HG03175 (cell line): ENCODE measurements at regions not wholly inside any gene's neighbourhood (a gene's known extent, or its start where the extent isn't known, plus 50 kb on each side); places are given as distances from the start of the nearest gene placed in this dataset.

ENCODE experiments used
- ATAC-seq: cut with Tn5 transposase; IDR thresholded peaks from one replicate; pipeline ENCODE4 v1.9.1; 2021; ENCODE audit warnings: mild to moderate bottlenecking, moderate library complexity; ENCODE audit not compliant: unreplicated experiment

DNA sequence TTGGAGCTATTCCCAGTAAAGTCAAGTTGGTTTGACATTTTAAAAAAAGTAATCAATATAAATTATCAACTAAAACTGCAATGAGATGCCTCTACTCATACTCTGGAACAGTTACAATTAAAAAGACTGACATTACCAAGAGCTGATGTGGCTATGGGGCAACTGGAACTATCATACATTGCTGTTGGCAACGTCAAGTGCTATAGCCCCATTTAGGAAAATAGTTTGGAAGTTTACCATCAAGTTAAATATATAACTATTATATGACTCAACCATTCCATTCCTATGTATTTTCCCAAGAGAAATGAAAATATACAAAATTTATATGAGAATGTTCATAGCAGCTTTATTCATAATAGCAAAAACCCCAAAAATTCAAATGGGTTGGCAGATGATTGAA lies 111.4 kb upstream of the HDGFL1 start:
- no peak for ATAC-seq

DNA sequence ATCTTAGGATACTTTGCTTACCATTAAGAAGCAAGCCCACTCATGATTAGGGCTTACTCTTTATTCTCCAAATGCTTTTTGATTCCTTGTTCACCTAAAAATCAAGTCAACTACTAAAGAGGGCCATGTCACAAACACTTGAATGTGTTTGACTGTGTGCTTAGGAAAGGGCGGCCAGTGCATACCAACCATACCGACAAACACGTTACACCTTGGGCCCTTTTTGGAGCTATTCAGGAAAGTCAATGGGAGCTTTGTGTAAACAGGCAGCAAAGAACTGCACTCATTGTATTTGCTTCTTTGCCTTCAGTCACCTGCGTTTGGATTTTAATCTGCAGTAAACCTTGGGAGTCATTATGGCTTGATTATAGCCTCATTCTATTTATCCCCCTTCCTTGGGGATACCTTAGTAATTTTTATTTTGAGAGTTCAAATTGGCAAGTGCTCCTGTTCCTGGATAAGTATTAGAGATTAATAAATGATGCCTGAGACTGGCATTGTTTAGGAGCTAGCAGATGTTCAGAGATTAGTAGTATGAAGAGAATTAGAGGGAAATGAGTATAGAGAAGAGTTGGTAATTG lies 102.6 kb upstream of the HDGFL1 start:
- ATAC-seq, result no peak

DNA sequence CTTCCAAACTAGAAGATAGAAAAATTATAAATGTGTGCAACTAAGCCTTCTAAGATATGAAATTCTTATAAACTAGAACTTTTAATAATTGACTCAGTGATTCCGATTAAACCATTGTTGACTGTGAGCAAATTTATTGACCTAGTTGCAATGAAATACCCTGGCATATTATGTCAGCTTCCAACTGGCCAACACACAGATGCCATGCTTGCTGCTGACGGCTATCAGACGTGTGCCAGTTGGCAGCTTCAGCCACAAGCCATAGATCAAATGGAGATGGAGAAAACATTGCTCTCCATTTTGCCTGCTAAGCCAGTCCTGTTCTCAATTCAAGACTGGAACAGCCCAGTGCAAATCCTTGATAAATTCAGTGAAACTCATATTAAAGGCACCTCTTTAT lies 101.7 kb upstream of the HDGFL1 start:
- no peak for ATAC-seq

DNA sequence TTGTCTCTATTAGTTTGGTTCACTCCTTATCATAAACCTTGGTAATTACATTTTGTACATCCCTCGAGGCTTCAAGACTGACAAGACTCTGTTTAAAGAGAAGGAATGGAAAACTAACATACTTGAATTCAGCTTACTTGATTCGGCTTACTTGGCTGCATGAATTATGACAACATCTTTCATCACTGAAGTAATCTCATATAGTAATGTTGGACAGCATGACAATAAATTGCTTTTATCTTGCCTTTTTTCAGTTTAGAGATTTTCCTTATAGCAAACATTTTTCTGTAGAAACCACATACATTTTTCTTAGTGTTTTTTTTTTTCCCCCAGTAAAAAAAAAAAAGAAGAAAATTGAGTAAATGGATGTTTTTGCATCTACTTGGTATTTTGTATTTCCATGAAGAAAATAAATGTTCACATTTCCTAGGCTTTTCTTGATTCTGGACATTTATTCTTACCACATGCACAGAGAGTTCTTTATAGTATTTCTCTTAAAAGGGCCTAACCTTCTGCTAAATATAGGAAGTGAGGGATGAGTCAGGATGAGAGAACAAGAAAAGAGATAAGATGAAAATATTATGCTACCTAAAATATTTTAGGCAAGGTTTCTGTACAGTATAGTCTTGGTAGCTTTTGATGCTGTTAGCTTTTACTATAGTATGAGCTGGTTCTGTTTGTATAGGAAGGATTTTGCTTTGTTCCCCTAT lies 101.0 kb upstream of the HDGFL1 start:
- no peak for ATAC-seq

DNA sequence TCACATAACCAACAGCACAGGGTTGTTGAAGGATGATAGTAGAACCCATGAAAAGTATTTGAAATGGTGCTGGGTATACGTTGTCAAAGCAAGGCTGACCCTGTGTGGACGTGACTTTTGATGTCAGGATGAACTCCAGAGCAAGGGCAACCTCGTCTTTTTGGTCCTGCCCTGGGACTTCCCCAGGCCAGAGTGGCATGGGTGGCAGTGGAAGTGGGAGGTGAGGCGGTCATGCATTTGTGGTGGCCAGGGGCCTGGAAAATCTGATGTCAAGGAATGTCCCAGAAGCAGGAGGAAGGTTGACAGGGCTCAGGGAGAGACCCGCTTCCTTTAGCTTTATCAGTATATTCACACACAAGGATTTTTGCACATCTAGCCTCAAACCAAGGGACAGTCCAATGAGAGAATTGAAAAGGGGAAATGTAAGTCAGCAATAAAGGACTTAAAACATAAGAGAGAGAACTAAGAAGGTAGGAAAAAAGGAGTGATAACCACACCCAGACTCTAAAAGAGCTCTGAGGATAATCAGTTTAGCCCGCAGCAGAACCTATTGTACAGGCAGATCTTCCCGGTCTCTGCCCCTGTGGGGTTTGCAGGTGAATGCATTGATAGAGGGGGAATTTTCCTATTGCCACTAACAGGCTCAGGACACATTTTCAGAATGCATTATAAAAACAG lies 98.8 kb upstream of the HDGFL1 start:
- ATAC-seq, result no peak

DNA sequence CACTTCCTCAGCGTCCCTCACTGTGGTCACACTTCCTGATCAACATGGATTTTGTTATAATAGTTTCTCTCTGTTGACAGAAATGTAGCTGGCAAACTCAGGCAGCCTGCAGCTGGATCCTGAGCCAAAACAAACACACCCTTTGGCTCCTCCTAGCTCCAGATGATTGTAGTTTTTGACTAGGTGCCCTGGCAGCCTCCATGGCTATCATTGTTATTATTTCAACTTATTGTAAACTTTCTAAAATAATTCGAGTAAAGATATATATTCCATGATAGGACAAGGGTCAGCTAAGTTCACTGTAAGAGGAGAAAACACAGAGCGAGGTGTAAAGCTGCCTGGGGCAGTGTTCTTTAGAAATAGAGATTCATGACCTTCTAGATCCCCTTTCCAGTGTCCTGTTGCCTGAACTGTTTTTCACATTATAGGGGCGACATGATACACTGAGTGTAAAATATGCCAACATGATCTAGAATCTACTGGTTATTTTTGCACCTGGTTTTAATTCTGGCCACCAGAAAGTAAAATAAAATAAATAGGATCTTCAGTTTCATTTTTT lies 98.2 kb upstream of the HDGFL1 start:
- ATAC-seq, result no peak

DNA sequence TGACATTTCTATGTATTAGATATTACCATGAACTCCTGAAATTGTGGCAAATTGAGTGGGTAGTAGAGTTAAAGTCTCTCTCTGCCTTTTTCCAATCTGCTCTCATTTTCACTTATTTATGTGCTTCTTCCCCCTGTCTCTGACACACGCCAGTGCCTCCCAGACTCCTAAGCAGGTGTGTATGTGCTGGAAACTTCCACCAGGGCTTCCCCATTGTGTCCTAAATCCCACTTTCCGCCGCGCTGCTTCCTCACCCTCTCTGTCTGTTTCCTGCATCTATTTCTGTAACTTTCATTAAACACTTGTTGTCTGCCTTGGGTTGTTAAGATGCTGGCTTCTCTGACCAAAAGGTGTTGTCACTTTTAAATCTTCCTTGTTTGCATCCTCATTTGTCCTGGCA lies 97.6 kb upstream of the HDGFL1 start:
- no peak for ATAC-seq

DNA sequence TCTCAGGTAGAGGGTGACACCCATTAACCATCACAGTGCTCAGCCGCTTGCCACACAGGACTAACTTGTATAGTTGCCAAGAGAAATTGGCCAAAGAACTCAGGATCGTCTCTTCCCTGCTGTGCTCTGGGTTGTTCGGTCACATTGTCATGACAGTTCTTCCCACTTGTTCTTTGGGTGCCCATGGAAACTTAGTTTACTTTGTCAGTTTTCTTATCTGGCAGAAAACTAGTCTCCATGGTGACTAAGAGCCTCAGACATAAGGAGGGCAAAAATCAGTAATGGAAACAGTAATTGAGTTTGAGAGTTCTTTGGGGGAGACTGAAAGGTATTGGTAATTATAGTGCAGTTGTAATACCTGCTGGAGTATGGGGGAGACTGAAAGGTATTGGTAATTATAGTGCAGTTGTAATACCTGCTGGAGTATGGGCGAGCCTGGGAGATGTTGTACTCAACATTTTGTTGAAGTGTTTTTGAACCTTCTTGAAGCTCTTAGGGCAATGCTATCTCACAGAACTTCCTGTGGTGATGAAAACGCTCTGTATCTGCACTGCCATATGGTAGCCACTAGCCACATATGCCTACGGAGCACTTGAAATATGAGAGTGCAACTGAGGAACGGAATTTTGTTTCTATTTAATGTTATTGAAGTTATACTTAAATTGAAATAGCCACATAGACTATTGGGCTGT lies 95.2 kb upstream of the HDGFL1 start:
- no peak for ATAC-seq

DNA sequence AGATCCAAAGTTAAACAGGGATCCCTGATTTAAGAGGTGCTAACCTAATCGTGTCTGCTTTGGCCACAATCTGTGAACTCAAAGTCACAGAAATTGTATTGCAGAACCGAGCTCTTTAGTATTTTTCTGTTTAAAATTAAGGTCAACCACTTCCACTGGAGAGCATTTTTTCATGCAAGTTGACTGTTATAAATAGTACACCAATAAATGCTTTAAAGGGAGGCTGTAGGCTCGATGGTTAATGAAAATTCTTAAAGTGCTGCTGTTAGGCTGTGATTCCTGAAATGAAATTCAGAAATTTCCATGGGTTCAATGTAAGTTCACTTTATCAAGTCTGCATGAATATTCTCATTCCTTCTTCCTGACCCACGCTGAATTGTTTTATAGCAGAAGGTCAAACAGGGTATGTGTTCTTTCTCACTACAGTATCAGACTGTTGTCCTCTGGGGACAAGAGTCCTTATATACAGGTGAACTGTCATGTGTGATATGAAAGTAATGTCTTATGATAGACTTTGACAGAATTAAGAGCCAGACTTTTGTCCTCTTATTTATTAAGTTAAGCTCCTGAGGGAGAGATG lies 92.5 kb upstream of the HDGFL1 start:
- no peak for ATAC-seq

DNA sequence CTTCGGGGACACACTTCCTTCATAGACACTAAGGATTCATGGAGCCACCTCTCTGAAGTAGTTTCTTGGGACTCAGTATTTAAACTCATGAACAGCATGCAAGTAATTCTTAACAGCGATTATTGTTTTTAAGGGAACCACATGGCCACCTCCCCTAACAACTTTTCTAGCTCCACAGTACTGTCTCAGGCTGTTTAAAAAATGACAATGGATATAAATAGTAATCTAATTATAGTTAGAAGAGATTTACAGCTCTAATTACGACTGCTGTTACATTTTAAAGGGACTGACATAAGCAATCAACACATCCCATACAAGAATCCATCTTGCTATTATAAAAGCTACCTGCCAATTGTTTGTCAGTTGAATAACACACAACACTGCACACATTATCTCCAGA lies 72.1 kb upstream of the HDGFL1 start:
- ATAC-seq, result no peak

DNA sequence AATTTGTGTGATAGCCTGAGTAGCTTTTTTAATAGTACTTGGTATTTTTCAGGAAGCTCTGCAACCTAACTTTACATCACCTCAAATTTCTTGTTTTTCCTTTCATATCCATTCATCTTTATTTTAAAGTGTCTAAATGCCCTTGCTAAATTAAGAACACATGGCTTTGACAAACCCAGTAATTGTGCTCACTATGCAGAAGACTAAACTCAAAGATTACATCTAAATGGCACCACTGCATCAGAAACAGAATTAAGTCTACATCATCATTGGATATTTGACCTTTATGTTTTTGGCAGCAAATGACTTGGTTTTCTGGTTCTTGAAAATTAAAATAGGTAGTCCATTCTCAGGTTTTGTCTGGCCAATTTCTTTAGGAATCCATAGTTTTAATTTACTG lies 69.6 kb upstream of the HDGFL1 start:
- no peak for ATAC-seq

DNA sequence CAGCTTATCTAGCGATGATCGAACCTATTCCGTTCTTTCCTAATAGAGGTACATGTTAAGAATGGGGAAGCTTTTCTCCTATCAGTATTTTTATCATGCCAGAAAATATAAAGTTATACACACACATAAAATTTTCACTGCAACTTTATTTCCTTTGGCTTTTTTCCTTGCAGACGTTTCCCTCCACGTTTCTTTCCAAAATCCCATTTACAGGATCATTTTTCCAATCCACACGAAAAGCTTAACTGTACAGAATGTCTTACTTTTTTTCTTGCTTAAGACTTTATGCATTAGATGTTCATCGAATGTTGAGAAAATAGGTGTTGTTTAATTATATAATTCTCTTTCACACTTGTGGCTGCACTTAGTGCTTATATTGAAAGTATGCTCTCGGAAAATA lies 62.9 kb upstream of the HDGFL1 start:
- no peak for ATAC-seq

DNA sequence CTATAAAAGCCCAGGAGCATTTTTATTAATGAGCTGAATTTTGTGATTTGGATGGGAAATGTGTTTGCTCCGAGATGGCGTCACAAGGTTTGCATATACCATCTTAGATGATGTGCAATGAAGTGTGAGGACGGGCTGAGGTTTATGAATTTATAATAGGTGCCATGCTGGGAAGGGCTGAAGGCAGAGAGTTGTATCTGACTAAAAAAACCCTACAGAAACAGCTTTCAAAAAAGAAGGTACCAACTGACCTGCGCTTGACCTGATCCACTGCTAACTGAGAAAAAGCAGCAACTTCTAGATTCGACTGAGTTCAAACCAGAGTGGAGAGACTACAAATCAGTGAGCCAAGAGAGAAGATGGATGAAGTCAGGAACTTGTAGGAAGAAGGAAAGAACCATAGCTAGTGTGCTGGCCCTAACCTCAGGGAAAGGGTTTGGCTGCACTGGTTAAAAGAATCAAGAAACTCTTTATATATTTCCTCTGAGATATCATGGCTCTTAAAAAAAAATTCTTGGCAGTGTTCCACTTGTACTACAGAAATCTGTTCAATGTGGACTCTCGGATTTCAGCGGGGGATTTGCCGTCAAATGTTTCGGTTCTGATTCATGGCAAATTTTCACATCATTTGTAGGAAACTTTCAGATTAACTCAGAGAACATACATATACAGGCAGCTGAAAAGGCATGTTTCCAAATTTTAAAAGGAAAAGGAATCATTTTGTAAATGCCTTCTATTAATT lies 56.5 kb upstream of the HDGFL1 start:
- no peak for ATAC-seq

DNA sequence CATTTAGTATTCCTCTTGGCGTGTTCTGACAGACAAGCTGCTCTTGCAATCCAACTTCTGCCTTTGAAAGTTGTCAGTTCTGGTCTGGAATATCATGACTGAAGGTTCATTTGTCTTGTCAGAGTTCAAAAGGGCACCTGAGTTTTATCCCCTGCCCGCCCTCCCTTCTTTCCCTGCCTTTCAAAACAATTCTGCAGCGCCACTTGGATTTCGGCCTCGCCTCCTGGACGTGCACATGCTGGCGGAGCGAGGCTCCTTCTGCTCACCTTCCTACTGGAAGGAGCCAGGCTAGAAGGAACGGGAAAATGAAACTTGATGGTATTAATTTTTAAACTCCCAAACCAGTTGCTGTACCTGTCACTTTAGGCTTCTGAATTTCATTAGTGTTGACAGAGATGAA lies 55.7 kb upstream of the HDGFL1 start:
- no peak for ATAC-seq

DNA sequence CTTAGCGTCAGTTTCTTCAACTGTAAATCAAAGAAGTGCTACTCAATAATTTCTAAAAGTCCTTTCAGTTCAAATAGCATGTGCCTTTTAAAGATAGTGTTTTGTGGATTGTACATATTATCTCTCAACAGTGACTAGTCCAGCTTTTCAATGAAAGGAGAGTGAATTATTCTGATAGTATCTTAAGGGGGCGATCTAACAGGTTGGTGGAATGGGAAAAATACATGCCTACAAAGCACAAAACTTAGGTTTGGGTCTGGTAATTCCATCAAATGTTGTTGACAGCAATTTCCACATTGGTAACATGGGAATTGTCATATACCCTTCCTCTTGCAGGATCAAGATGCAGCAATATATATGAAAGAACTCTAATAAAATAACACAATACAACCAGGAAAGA lies 50.1 kb upstream of the HDGFL1 start:
- ATAC-seq, result no peak
